ENCODE measurements at regions not wholly inside any gene's neighbourhood (a gene's known extent, or its start where the extent isn't known, plus 50 kb on each side); places are given as distances from the start of the nearest gene placed in this dataset.

DNA sequence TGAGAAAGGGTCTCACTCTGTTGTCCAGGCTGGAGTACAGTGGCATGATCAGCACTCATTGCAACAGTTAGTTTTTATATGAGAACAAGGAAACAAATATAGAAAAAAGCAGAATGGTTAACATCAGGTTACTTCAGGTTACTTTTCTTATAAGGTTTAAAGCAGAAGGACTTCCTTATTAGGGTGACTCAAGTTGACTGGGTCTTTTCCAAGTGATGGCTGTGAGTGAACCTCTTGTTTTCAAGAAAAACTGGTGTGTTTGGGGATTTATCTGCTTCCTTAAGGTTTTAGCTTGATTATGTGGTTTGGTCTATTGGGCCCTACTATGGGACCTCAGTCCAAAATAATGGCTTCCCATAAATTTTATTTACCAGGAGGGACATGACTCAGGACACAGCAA is 99.2 kb downstream of the ARRDC3 start:
- peak; percentile 84 for DNase-seq (ENCODE audit: low spot score)

DNA sequence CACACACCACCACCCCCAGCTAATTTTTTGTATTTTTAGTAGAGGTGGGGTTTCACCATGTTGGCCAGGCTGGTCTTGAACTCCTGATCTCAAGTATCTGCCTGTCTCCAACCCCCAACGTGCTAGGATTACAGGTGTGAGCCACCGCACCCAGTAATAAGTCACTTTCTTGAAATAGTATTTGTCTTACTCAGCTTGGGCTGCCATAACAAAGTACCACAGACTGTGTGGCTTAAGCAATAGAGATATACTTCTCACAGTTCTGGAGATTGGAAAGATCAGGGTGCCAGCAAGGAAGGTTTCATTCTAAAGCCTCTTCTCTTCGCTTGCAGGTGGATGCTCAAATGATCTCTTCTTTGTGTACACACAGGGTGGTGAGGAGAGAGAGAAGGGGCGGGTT is 99.8 kb downstream of the ARRDC3 start:
- peak; percentile 68 for DNase-seq (ENCODE audit: low spot score)

DNA sequence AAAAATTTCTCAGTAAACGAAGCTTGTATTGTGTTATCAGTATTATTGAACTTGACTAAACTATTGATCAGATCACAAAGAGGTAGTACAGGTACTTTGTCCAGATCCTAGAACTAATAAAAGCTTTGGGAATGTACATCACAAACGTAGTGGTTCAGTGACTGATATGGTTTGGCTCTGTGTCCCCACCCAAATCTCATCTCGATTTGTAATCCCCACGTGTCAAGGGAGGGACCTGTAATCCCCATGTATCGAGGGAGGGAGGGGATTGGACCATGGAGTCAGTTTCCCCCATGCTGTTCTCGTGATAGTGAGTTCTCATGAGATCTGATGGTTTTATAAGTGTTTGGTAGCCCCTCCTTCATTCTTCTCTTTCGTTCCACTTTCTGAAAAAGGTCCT is 100.9 kb downstream of the ARRDC3 start:
- no peak for DNase-seq (ENCODE audit: low spot score)

DNA sequence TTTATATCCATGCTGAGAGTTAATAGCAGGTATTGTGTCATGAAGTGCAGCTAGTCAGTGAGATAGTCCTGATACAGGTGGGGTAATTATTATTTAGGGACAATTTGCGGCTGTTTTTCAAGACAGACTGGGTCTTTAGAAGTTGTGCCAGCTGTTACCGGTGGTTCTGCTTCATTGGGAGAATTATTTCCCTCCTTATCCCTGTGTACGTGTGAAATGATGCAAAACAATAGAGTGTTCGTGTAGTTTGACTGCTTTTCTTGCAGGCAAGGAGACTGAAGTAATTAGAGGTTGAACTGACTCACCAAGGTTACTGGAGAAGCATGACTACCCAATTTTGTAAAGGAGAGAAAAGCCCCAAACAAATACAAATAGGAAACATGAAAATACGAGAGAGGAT is 101.7 kb downstream of the ARRDC3 start:
- DNase-seq (ENCODE audit: low spot score) = peak; percentile 96

DNA sequence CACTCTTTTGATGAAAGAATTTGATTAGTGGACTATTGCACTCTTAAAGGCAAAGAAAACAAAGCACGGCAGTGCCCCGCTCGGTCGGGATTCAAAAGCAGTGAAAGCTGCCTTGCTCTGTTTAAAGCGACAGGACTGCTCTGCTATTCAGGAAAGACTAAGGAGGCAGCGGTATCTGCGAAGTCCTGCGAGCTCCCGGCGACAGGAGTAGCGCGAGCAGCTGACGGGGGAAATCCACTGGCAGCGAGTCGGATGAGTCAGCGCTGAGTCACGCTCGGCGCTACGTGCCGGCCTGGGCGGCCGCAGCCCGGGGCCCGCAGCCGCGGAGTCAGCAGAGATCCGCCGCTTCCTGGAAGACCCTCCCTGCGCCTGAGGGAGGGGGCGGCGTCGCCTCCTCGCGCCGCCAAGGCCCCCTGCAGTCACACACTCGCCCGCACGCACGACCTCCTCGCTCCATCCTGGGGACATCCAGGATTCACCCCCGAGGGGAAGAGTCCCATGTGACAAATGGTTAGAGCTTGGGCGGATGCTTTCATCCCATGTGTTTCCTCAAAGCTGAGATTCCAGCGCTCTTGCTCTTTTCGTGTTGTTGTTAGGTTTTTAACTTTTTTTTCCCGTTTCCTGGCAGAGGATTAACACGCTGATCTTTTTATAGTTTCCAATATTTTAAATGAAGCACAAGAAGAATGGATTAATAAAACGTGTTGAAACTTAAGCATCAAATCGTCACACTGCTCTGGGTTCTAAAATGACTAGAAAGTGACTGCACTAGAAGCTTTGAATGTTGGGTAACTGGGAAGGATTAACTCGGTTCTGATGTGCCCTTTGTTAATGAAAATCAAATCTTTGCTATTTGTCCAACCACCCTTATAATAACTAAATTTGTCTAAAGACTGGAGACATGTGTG is 102.5 kb downstream of the ARRDC3 start:
- DNase-seq (ENCODE audit: low spot score) = peak; percentile 99

DNA sequence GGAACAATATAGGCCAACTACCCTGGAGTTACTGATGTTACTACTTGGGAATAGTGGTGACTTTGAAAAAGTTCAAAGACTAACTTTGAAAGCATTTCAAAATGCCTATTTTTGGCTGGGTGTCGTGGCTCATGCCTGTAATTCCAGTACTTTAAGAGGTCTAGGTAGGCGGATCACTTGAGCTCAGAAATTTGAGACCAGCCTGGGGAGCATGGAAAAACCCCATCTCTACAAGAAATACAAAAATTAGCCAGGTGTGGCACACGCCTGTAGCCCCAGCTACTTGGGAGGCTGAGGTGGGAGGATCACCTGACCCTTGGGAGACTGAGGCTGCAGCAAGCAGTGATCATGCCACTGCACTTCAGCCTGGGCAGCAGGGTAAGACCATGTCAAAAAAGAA is 105.3 kb downstream of the ARRDC3 start:
- DNase-seq (ENCODE audit: low spot score) = no peak

DNA sequence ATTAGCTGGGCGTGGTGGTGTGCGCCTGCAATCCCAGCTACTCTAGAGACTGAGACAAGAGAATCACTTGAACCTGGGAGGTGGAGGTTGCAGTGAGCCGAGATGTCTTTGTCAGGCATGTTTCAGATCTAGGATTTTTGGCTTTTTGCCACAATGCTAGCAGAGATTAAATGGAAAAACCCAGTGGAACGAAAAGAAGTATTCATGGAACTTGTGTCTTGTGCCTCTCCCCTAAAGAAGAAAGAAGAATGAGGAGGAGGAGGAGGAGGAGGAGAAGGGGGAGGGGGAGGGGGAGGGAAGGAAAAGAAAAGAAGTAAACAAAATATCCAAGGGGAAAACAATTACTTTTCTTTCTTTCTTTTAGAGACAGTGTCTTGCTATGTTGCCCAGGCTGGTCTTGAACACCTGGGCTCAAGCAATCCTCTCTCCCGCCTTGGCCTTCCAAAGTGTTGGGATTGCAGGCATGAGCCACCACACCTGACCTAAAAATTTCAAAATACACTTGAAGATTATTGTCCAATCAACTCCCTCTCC is 106.0 kb downstream of the ARRDC3 start:
- DNase-seq (ENCODE audit: low spot score) = peak; percentile 46

DNA sequence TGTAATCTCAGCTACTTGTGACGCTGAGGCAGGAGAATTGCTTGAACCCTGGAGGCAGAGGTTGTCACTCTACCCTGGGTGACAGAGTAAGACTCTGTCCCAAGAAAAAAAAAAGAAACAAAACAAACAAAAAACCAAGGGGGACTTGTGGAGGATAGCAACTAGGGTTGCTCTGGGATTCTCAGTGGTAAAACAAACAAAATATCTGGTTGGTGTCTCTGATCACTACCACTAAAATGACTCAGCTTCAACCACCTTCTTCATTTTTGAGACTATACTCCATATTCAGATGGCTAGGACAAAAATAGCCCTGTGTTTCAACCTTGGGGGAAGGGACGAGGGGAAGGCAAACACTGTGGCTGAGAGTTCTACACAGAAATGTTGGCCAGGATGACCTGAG is 110.3 kb downstream of the ARRDC3 start:
- DNase-seq (ENCODE audit: low spot score) = peak; percentile 77

DNA sequence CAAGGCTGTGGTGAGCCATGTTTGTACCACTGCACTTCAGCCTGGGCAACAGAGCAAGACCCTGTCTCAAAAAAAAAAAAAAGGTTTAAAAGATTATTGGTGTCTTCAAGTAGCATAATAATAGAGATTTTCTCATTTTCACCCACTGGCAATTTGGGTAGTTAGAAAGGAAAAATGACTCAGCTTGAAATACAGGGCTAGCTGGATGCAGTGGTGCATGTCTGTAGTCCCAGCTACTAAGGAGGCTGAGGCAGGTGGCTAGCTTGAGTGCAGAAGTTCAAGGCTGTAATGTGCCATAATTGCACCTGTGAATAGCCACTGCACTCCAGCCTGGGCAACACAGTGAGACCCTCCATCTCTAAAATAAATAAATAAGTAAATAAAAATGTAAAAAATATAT is 111.1 kb downstream of the ARRDC3 start:
- DNase-seq (ENCODE audit: low spot score) = peak; percentile 63

DNA sequence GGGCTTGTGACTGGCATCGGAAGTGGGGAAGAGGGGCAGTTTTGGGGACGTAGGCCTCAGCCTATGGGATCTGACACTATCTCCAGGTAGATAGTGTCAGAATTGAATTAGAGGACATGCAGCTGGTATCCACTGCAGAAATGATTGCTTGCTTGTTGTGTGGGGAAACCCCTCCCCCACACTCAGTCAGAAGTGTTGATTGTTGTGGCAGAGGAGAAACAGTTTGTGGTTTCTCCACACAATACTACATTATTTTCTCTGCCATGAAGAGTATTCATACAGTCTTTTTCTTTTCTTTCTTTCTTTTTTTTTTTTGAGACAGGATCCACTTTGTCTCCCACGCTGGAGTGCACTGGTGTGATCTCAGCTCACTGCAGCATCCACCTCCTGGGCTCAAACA is 113.9 kb downstream of the ARRDC3 start:
- no peak for DNase-seq (ENCODE audit: low spot score)

DNA sequence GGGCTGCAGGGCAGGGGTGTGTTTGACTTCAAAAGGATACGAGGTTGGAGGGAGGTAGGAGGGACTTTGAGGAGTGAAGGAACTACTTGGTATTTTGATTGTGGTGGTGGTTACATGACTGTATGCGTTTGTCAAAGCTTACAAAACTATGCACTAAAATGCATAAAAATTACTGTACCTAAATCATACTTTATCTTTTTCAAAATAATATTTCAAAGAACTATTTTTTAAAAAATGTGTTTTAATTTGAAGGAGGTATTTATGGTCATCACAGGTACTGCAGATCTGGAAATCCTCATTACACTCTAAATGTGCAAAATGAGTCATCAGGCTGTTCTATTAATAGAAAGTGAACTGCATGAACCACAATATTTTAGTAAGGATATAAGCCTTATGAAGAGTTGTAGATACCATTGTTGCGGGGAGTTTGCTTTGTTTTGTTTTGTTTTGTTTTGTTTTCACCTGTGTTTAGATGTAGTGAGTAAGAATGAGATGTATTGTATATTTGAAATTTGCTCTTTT is 116.9 kb downstream of the ARRDC3 start:
- peak; percentile 65 for DNase-seq (ENCODE audit: low spot score)

DNA sequence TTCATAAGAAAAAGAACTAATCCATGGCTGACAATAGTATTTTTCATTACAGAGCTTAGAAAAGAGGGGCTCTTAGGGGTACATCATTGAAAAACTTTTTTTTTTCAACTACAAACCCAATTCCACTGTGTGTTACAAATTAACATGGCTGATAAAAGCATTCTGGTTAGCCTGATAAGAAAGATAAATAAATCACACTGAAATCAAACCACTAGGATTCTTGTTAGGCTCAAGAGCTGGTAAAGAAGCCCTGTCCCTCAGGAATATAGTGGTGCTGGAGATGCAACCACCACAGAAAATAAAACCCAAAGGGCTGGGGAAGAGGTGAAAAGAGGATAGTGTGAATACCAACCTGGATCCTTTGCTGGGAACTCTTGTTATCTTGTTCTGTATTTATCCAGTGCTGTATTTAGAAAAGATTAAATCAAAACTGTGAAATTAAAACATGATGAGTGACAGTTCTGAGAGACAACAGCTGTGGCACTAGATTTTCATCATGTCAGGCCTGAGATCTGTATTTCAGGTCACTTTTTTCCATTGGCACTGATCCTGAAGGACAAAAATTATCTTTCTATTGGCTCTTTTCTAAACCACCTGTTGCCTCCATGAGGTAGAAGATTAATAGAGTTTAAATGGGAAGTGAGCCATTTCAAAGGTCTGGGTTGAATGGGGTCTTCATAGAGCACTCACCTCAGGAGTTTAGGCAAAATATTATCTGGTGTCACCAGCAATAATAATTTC is 118.6 kb downstream of the ARRDC3 start:
- DNase-seq (ENCODE audit: low spot score) = no peak

DNA sequence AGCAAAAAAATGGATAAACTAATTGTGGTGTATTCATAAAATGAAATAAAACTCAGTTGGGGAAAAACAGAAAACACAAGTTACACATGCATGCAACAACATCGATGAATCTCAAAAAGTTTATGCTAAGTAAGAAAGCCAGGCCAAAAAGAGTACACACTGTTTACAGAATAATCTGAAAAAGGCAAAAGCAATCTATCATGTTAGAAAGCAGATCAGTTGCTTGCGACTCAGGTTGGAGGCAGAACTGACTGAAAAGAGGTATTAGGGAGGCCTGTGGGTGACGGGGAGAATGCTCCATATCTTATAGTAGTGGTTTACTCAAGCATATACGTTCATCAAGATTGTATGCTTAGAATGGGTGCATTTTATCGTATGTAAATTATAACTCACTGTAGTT is 119.2 kb downstream of the ARRDC3 start:
- no peak for DNase-seq (ENCODE audit: low spot score)

DNA sequence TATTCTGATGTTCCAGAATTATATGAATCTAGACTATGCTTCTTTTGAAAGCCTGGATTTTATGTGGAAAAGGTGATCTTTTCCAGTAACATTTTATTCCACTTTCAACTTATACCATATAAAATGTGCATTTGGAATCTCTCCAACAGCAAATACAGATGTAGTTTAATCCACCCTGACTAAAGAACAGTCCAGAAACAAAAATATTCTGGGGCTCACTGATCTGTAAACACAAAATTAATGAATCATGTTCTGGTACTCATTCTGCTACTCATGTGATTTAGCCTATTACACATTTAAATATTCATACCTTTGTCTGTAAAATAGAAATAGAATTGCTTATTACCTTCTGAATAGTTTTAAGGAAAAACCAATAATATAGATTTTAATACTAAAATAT is 125.8 kb downstream of the ARRDC3 start:
- DNase-seq (ENCODE audit: low spot score) = peak; percentile 17

DNA sequence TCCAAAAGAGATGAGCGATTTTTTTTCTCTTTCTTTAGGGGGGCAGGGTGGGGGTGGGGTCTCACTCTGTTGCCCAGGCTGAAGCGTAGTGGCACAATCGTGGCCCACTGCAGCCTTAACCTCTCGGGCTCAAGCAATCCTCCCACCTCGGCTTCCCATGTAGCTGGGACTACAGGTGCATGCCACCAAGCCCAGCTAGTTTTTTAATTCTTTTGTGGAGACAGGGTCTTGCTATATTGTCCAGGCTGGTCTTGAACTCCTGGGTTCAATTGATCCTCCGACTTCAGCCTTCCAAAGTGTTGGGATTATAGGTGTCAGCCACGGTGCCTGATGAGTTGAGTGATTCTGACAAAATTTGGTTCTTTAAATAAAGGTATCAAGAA is 127.0 kb downstream of the ARRDC3 start:
- no peak for DNase-seq (ENCODE audit: low spot score)

DNA sequence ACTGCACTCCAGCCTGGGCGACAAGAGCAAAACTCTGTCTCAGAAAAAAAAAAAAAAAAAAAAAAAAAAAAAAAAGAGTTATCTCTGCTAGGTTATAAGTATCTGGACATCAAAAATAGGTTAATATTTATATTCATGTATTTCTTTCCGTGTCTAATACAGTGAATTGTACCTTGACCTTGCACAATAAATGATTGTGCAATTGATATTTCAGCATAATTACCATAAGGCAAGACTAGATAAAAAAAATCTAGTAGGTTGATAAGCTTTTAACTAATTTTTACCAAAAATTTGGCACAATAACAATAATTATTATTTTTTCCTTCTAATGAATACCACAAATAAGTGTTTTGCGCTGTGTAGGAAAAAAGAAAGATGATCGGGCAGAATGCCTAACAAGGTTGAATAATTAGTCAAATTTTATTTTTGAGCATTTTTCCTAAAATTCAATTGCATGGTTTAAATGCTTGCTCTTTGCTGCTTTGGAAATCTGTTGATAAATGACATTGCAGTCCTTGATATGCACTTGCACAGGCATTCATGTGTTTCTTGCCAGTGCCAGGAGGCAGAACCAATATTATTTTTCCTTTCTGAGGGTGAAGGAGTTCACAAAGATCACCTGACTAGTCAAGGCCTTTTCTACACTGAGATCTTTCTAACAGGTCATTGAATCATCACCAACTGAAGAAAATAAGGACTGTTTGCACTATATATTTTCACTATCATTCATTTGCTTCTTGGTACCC is 127.5 kb downstream of the ARRDC3 start:
- no peak for DNase-seq (ENCODE audit: low spot score)

DNA sequence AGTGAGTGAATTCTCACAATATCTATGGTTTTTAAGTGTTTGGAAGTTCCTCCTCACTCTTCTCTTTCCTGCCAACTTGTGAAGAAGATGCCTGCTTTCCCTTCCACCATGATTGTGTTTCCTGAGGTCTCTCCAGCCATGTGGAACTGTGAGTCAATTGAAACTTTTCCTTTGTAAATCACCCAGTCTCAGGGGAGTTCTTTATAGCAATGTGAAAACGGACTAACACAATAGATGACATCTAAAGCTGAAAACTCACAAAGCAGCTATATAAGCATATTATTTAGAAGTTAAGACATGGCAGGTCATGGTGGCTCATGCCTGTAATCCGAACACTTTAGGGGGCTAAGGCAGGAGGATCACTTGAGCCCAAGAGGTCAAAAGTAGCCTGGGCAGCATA is 130.2 kb downstream of the ARRDC3 start:
- peak; percentile 21 for DNase-seq (ENCODE audit: low spot score)

DNA sequence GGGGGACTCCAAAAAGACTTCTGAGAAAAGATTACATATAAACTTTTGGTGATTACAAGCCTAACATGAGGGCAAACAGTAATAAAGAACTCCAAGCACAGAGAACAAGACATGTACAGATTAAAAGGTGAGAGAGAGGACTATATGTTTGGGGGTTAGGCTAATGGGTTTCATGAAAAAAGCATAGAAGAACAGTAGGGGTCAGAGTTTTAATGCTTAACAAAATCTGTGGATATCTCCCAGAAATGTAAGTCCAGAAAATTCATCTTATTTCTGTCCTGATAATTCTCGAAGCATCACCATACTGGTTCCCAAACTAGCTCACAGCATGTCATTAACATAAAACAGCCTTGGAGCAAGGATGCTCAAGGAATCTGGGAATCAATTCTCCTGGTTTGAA is 137.2 kb downstream of the ARRDC3 start:
- no peak for DNase-seq (ENCODE audit: low spot score)

DNA sequence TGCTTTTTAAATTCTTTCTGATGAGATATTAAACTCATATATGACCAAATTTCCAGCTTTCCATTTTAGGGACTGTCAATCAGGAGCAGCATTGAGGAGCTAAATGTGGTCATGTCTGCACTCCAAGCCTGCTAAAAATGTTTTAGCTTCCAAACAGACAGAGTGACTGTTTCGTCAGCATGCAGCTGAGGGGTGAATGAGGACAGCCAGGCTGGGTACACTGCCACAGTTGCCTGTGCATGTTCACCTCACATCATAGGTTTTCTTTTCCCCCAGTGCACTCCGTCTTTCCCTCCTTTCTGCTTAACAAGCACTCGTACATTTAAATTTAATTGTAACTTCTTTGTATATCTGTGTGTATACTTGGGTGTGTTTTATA is 138.1 kb downstream of the ARRDC3 start:
- DNase-seq (ENCODE audit: low spot score) = no peak

DNA sequence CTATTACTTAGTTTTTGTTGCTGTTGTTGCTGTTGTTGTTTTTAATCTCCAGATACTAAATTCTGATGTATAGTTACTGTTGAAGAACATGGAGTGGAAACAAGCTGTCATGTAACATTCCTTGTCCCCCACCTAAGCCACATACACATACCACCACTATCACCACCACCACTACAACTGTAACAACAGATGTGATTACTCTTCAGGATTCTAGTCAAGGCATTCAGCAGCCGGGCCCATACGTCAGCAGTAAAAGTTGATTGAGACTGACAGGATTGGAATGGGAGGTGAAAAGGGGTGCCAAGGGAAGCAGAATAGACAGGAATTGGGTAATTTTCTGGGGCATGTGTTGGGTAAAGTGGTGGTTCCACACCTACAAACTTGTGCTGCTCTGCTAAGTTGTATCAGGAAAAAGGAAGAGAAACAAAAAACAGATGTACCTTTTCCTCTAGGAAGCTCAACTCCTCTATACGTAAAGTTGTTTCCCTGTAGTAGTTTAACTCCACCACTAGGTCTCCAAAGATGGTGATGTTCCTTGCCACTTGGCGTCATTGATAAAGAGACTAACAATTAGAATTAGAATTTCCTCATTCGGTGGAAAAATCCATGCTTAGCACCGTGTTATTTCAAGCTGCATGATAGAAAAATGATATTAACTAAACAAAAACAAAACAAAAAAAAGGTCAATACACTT is 138.6 kb downstream of the ARRDC3 start:
- no peak for DNase-seq (ENCODE audit: low spot score)

DNA sequence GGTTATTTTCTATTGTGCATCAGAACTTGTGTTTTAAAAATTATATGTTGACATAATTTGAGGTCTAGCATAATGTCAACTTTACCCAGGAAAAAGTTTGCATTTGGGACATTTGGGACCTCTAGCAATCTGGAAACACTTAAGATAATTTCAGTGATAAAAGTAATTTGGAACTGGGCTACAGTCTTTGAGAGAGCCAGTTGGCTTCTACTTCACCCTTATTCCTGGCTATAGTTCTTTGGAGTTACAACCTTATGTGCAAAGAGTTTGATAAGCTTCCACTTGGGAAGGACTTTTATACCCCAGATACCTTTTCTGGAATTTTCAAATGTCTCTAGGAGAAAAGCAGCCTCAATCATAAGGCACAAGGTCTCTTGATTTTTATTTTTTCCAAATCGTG is 139.3 kb downstream of the ARRDC3 start:
- DNase-seq (ENCODE audit: low spot score) = no peak

DNA sequence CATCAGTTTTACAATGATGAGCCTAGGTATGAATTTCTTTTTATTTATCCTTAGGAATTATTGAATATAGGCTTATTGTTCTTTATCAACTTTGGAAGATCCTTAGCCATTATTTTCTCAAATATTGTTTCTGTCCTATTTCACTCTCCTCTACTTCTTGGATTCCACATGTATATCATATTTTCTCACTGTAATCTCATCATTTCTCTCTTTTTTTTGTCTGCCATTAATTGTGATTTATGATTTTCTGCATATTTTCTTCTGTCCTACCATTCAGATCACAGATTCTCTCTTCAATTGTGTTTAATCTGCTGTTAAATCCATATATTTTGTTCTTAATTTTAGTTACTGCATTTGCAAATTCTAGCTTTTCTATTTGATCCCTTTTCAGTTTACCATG is 139.8 kb downstream of the ARRDC3 start:
- no peak for DNase-seq (ENCODE audit: low spot score)
